H1 (cell line): ENCODE measurements at regions not wholly inside any gene's neighbourhood (a gene's known extent, or its start where the extent isn't known, plus 50 kb on each side); places are given as distances from the start of the nearest gene placed in this dataset.

Source experiments
- CTCF ChIA-PET: fragments of 300-600 bp; sonication (Branson Sonifier 250); formaldehyde crosslinking; loops from one replicate; lab custom pipeline; 2021; ENCODE audit not compliant: partially characterized antibody; lab: Charles Lee
- POLR2A ChIA-PET: fragments of 300-600 bp; sonication (Branson Sonifier 250); formaldehyde crosslinking; loops from one replicate; lab custom pipeline; 2021; ENCODE audit warnings: inconsistent platforms; ENCODE audit not compliant: partially characterized antibody; lab: Charles Lee
- DNase-seq, 2 experiments: peaks; one replicate each; pipeline versions ENCODE4 v3.0.0 to v3.0.0-alpha.2; 2010 to 2022; ENCODE audit warnings: low spot score in 2 of 2, low read depth in 1 of 2, mixed read lengths in 1 of 2
- FAIRE-seq: peaks from 2 replicates; lab custom pipeline; 2011; peaks lifted over from hg19 to GRCh38; lab: Jason Lieb, UNC
- H2AFZ ChIP-seq: 2 replicates; pipeline ENCODE4 v1.8.1; 2012; ENCODE audit warnings: low read length, inconsistent platforms
- H2AK5ac ChIP-seq: 2 replicates; pipeline ENCODE4 v1.6.1; 2013; ENCODE audit warnings: low read depth, low read length
- H2BK120ac ChIP-seq: replicated peaks from 2 replicates; pipeline ENCODE3; 2013; ENCODE audit warnings: low read depth, low read length, inconsistent platforms
- H2BK12ac ChIP-seq: 2 replicates; pipeline ENCODE4 v1.6.1; 2013; ENCODE audit warnings: low read depth, low read length
- H2BK15ac ChIP-seq: 2 replicates; pipeline ENCODE4 v1.6.1; 2013; ENCODE audit warnings: low read length
- H2BK20ac ChIP-seq: 2 replicates; pipeline ENCODE4 v1.6.1; 2013; ENCODE audit warnings: low read length
- H2BK5ac ChIP-seq: 2 replicates; pipeline ENCODE4 v1.6.1; 2013; ENCODE audit warnings: low read depth, low read length
- H3K14ac ChIP-seq: 2 replicates; pipeline ENCODE4 v1.6.1; 2013; ENCODE audit warnings: inconsistent platforms; ENCODE audit not compliant: insufficient read length
- H3K18ac ChIP-seq: 2 replicates; pipeline ENCODE4 v1.6.1; 2013; ENCODE audit warnings: low read length; ENCODE audit errors: extremely low read depth
- H3K23ac ChIP-seq: 2 replicates; pipeline ENCODE4 v1.6.1; 2013; ENCODE audit warnings: inconsistent platforms; ENCODE audit not compliant: insufficient read length
- H3K23me2 ChIP-seq: 2 replicates; pipeline ENCODE4 v1.6.1; 2013; ENCODE audit warnings: low read depth, low read length
- H3K27ac ChIP-seq: 2 replicates; pipeline ENCODE4 v1.6.1; 2011; ENCODE audit warnings: low read depth, low read length, inconsistent platforms
- H3K27me3 ChIP-seq, 4 experiments: replicated peaks in 1 of 4; 1 replicate in 1 of 4; 2 replicates in 3 of 4; pipeline versions ENCODE4 v1.6.1 to v1.8.1; 2011 to 2013; ENCODE audit warnings: low read length in 3 of 4, mild to moderate bottlenecking in 3 of 4, inconsistent platforms in 2 of 4, mixed read lengths in 2 of 4, moderate library complexity in 1 of 4; ENCODE audit not compliant: control insufficient read depth in 3 of 4, insufficient read depth in 3 of 4; ENCODE audit errors: extremely low read depth in 1 of 4
- H3K36me3 ChIP-seq, 4 experiments: 2 replicates each; pipeline versions ENCODE4 v1.6.1 to v1.8.1; 2011 to 2013; ENCODE audit warnings: mild to moderate bottlenecking in 4 of 4, low read length in 3 of 4, moderate library complexity in 2 of 4, control low read depth in 1 of 4, inconsistent platforms in 1 of 4; ENCODE audit not compliant: insufficient read depth in 4 of 4, control insufficient read depth in 2 of 4
- H3K4ac ChIP-seq: replicated peaks from 2 replicates; pipeline ENCODE3; 2013; ENCODE audit warnings: low read length, low read depth, mixed read lengths, inconsistent platforms; ENCODE audit not compliant: insufficient read length
- H3K4me1 ChIP-seq, 4 experiments: replicated peaks in 1 of 4; 1 replicate in 1 of 4; 2 replicates in 3 of 4; pipeline versions ENCODE4 v1.6.1 to v1.8.1; 2011 to 2013; ENCODE audit warnings: low read length in 3 of 4, inconsistent platforms in 2 of 4, mixed read lengths in 1 of 4; ENCODE audit not compliant: insufficient read depth in 4 of 4, control insufficient read depth in 3 of 4
- H3K4me2 ChIP-seq, 2 experiments: 2 replicates each; pipeline versions ENCODE4 v1.6.1 to v1.8.1; 2011 to 2013; ENCODE audit warnings: low read depth in 2 of 2, low read length in 2 of 2, control low read depth in 1 of 2, inconsistent platforms in 1 of 2, mild to moderate bottlenecking in 1 of 2; ENCODE audit not compliant: insufficient read depth in 1 of 2
- H3K4me3 ChIP-seq, 4 experiments: fragments of 200-600, 300-600 bp in 1 of 4; sonication (generic), shearing (Covaris generic), sonication (Bioruptor Twin) in 1 of 4; 2 replicates each; pipeline versions ENCODE4 v1.5.1 to v1.8.1; 2011 to 2016; ENCODE audit warnings: low read length in 4 of 4, low read depth in 3 of 4, control low read depth in 2 of 4, inconsistent platforms in 2 of 4, mild to moderate bottlenecking in 2 of 4, mixed read lengths in 1 of 4, moderate library complexity in 1 of 4; ENCODE audit not compliant: insufficient read depth in 2 of 4; ENCODE audit errors: extremely low read depth in 1 of 4
- H3K56ac ChIP-seq: replicated peaks from 2 replicates; pipeline ENCODE3; 2013; ENCODE audit warnings: low read depth, mild to moderate bottlenecking, mixed read lengths, low read length, inconsistent platforms; ENCODE audit not compliant: insufficient read length
- H3K79me1 ChIP-seq: 2 replicates; pipeline ENCODE4 v1.6.1; 2013; ENCODE audit warnings: low read depth, low read length, control low read depth
- H3K79me2 ChIP-seq, 2 experiments: 2 replicates each; pipeline versions ENCODE4 v1.6.1 to v1.8.1; 2012 to 2013; ENCODE audit warnings: low read length in 2 of 2, mild to moderate bottlenecking in 2 of 2, inconsistent platforms in 1 of 2; ENCODE audit not compliant: insufficient read depth in 2 of 2, control insufficient read depth in 1 of 2
- H3K9ac ChIP-seq, 4 experiments: replicated peaks in 1 of 4; 1 replicate in 1 of 4; 2 replicates in 3 of 4; pipeline versions ENCODE4 v1.6.1 to v1.8.1; 2011 to 2013; ENCODE audit warnings: low read depth in 3 of 4, low read length in 3 of 4, control low read depth in 2 of 4, mild to moderate bottlenecking in 2 of 4, moderate library complexity in 2 of 4, inconsistent platforms in 1 of 4; ENCODE audit errors: extremely low read depth in 1 of 4
- H3K9me3 ChIP-seq, 2 experiments: 2 replicates each; pipeline versions ENCODE4 v1.6.1 to v1.8.1; 2012 to 2013; ENCODE audit warnings: mild to moderate bottlenecking in 2 of 2, moderate library complexity in 2 of 2, control low read depth in 1 of 2, inconsistent platforms in 1 of 2, low read depth in 1 of 2, low read length in 1 of 2, mixed read lengths in 1 of 2; ENCODE audit not compliant: insufficient read depth in 2 of 2
- H4K20me1 ChIP-seq, 2 experiments: replicated peaks in 1 of 2; 2 replicates each; pipeline versions ENCODE3 to v1.8.1; 2011 to 2013; ENCODE audit warnings: inconsistent platforms in 2 of 2, low read length in 2 of 2, mild to moderate bottlenecking in 1 of 2; ENCODE audit not compliant: insufficient read depth in 2 of 2, control insufficient read depth in 1 of 2
- H4K5ac ChIP-seq: 2 replicates; pipeline ENCODE4 v1.6.1; 2013; ENCODE audit warnings: low read length, low read depth, mixed read lengths, inconsistent platforms; ENCODE audit not compliant: insufficient read length
- H4K8ac ChIP-seq: 2 replicates; pipeline ENCODE4 v1.8.0; 2013; ENCODE audit warnings: mild to moderate bottlenecking, moderate library complexity, low read length, inconsistent platforms; ENCODE audit not compliant: insufficient read depth; ENCODE audit errors: extremely low read depth
- H4K91ac ChIP-seq: replicated peaks from 2 replicates; pipeline ENCODE3; 2013; ENCODE audit warnings: low read length, mixed read lengths, inconsistent platforms; ENCODE audit not compliant: insufficient read length
- ATF2 ChIP-seq: IDR thresholded peaks from 2 replicates; pipeline ENCODE4 v1.6.1; 2012; ENCODE audit warnings: low read length, inconsistent platforms
- BACH1 ChIP-seq: IDR thresholded peaks from 2 replicates; pipeline ENCODE4 v1.6.1; 2012; ENCODE audit warnings: low read length, improper control_type of control experiment
- CEBPB ChIP-seq: IDR thresholded peaks from 2 replicates; pipeline ENCODE4 v1.6.1; 2012; ENCODE audit warnings: low read depth, low read length
- CHD2 ChIP-seq: IDR thresholded peaks from 2 replicates; pipeline ENCODE4 v1.6.1; 2012; ENCODE audit warnings: low read length, improper control_type of control experiment
- PHF8 ChIP-seq: fragments of 200-600 bp; sonication (generic); conservative IDR thresholded peaks from 2 replicates; pipeline ENCODE4 v1.7.1; 2012; ENCODE audit warnings: low read depth, mild to moderate bottlenecking, inconsistent platforms, low read length, moderate library complexity
- SAP30 ChIP-seq: fragments of 300-600 bp; sonication (generic); IDR thresholded peaks from 2 replicates; pipeline ENCODE4 v1.7.1; 2012; ENCODE audit warnings: low read length, moderate library complexity, mild to moderate bottlenecking, inconsistent platforms; ENCODE audit not compliant: insufficient read depth, insufficient replicate concordance
- WGBS, 2 experiments: shearing (Covaris generic) in 1 of 2; methylation state at CpG; one replicate each; pipeline versions ENCODE4 v1.1.6 to v1.1.7; 2013 to 2015; ENCODE audit warnings: low lambda C conversion rate in 2 of 2, mixed read lengths in 2 of 2, inconsistent platforms in 1 of 2, low coverage in 1 of 2, missing lambda C conversion rate in 1 of 2; ENCODE audit not compliant: insufficient replicate concordance in 2 of 2, insufficient coverage in 1 of 2, insufficient read length in 1 of 2; ENCODE audit errors: extremely low coverage in 1 of 2, missing lambda C conversion rate in 1 of 2; 5-methylcytosine and 5-hydroxymethylcytosine counted together

GRCh38 chr4:124243671-124244366 lies 468.7 kb downstream of the ANKRD50 start:
- 59% methylated on average over 3 of the region's 3 CpGs; no CpG with 5 or more reads in 1 of the 2 experiments for WGBS, 2 experiments
- Histone ChIP-seq H2BK20ac (no peak overlapping the region), H3K27me3 (no peaks in the 10 kb centered on the region), H2AK5ac (no peak overlapping the region), H2BK120ac (no peak overlapping the region), H2BK5ac (no peak overlapping the region), H3K9me3 (0 out of 4 replicates have a peak, but pooled peaks cover 0 to 3% of the 10 kb centered on the region in 2 experiments), H3K23me2 (no peaks in the 10 kb centered on the region), H3K4ac (no peak overlapping the region), H3K36me3 (no peaks in the 10 kb centered on the region), H3K27ac (no peak overlapping the region), H3K14ac (no peak overlapping the region), H4K5ac (no peak overlapping the region), H4K91ac (no peak overlapping the region), H3K56ac (no peak overlapping the region), H2BK12ac (no peak overlapping the region), H4K20me1 (no peaks in the 10 kb centered on the region), H3K4me1 (no peaks in the 10 kb centered on the region), H3K23ac (no peak overlapping the region), H3K4me3 (no peak overlapping the region), H3K4me2 (no peak overlapping the region), H2AFZ (no peak overlapping the region), H2BK15ac (no peak overlapping the region), H4K8ac (no peak overlapping the region), H3K79me1 (no peaks in the 10 kb centered on the region), H3K18ac (no peak overlapping the region), H3K9ac (no peak overlapping the region), H3K79me2 (no peaks in the 10 kb centered on the region)
- POLR2A ChIA-PET: no interaction called here
- DNase-seq (no peak), FAIRE-seq (no peak)
- no peak for TF ChIP-seq BACH1
- TF ChIP-seq CEBPB: no peak
- TF ChIP-seq PHF8: no peak
- TF ChIP-seq SAP30: no peak
- TF ChIP-seq ATF2: no peak
- no peak for TF ChIP-seq CHD2
- CTCF ChIA-PET: interaction anchor here (1.3 kb wide), 1 partner anchor 8 kb away, joined by 5 read pairs; no protein-coding TSS in a partner anchor
